ENCODE measurements at regions not wholly inside any gene's neighbourhood (a gene's known extent, or its start where the extent isn't known, plus 50 kb on each side); places are given as distances from the start of the nearest gene placed in this dataset.

DNA sequence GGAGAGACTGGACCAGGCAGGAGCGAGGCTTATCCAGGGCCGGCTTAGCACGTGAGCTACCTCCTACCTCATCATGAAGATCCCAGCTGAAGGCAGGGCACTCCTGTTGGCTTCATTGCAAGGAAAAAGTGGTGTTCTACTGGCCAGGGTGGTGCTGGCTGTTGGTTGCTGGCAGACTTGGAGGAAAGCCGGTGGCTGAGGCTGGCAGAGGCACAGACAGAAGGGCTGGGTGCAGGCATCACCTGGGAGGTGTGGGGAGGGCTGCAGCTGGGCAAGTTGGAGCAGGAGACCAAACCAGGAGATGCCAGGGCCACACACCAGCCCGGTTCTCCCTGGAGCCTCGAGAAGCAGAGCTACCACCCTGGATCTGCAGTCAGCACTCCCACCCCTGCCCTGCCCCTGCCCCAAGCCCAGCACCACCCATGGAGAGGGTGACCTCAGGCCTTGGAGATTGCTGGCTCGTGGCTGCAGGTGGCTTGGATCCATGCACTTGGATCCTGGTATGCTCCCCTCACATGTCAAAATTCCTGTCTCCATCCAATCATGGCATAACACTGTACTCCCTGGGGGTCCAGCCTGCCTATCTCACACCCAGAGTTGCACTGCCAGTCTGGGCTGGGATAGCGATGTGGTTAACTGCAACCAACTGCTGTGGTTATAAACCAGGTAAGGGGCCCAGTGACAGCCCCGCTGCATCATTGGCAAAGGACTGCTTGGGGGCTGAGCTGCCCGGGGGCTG lies 49.7 kb downstream of the GLI2 start:
- DNase-seq (ENCODE audit: low read depth in 1 of 2, low spot score in 1 of 2) = no peak

DNA sequence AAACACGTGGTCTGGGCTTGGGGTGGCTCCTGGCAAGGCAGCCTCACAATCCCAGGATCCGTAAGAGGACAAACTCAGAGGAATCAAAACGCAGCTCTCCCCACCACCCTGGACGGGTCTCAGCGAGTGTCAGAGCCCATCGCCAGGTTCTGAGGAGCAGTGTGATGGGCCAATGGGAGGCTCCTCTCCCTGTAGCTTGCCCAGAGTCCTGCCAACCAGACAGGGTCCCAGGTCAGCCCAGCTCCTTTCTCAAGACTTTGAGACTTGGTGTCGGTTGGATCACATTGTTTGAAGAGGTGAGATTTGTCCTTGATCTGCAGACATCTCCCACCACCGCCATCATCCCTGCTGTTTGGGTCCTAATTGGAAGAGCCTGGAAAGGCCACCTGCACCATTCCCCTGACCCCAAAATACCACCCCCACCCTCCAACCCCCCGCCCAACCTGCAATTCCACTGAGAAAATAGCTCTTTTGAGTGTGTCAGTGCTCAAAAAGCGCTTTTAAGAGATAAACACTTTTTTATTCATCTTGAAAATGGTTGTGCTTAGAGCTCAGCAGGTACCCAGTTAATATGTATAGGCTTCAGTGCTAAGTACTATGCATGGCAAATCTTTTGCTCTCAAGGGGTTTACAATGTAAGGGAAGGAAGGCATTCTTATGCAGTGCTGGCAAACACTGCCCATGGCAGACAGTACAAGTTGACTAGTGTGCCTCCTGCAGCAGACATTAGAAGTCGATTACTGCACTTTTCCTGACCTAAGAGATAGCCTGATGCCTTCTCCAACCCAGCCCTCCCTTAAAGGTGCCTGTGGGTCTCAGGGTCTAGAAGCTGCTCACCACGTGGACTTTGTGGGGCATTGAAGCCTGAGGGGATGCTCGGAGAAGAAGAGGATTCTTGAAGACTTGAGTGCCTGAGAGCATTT lies 50.6 kb downstream of the GLI2 start:
- DNase-seq (ENCODE audit: low read depth in 1 of 2, low spot score in 1 of 2) = no peak

GRCh38 chr2:120787111-120787821 lies 51.6 kb downstream of the GLI2 start:
- no peak for DNase-seq (ENCODE audit: low read depth in 1 of 2, low spot score in 1 of 2)

- DNase-seq (ENCODE audit: low read depth in 1 of 2, low spot score in 1 of 2) = no peak
Observed at GRCh38 chr2:120787822-120788700, 52.4 kb downstream of the GLI2 start.

- no peak for DNase-seq (ENCODE audit: low read depth in 1 of 2, low spot score in 1 of 2)
Observed at GRCh38 chr2:120791243-120791961, 55.7 kb downstream of the GLI2 start.

DNA sequence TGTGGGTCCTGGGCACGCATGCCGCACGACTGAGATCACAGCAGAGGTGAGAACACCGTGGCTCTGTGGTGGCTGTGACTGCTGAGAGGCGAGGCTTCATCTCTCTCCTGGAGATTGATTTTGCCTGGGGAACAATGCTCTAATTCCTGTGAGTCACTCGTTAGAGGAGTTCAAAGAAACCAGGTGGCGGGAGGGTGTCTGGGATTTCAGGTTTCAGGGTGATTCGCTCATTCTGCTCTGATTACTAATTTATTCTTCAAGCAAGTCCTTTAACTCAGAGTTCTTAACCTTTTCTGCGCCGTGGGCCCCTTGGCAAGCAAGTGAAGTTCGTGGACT lies 56.3 kb downstream of the GLI2 start:
- no peak for DNase-seq (ENCODE audit: low read depth in 1 of 2, low spot score in 1 of 2)

GRCh38 chr2:120793682-120794403 lies 58.2 kb downstream of the GLI2 start:
- no peak for DNase-seq (ENCODE audit: low read depth in 1 of 2, low spot score in 1 of 2)

- no peak for DNase-seq (ENCODE audit: low read depth in 1 of 2, low spot score in 1 of 2)
Observed at GRCh38 chr2:120794716-120795115, 59.0 kb downstream of the GLI2 start.

DNA sequence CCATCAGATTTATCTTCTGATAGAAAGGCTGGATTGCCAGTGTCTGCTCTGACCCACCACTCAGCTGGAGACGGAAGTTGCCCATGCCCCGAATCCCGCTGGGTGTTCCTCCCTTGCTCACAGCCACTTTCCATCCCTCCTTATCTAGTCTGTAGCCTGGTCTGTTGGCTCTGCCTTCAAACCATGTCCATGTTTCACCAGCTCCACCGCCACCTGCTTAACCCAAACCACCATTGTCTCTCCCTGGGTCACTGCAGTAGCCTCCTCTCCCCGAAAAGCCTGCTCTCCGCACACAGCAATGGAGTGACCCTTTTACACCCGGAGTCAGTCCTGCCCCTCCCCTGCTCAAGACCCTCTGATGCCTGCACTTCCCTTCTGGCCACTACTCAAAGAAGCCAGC lies 60.4 kb downstream of the GLI2 start:
- DNase-seq (ENCODE audit: low read depth in 1 of 2, low spot score in 1 of 2) = no peak

DNA sequence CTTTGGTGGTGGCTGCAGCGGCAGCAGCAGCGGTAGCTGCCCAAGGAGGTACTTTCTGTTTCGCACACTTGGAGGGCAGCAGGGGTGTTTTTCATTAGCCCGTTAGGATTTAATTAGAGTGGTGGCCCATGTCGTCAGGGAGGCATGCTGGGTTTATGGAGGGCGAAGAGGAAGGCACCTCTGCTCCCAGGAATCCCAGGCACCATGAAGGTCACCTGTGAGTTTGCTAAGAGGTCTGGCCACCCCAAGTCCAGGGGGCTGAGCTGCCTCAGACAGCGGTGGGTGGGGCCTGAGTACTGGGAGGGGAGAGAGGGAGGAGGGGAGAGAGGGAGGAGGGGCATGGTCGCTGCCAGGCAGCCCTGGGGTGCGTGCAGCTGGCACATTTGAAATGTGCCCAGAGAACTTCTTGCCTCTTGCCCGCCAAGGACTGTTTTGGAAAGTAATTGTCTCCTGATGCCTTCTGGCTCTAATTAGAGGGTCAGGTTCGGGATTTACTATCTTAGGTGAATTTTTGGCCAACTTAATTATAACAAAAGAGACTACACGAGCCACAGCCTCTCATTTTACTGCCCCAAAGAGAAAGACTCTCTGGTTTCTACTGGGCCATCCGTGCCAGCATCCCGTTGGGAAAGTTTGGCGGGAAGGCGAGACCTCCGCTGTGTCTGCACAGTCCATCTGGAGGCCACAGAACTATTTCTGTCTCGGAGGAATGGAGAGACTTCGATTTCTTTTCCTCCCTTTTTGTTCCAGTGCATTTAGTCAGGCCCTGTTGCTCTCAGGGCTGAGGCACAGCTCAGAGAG lies 62.0 kb downstream of the GLI2 start:
- DNase-seq (ENCODE audit: low read depth in 1 of 2, low spot score in 1 of 2) = no peak

DNA sequence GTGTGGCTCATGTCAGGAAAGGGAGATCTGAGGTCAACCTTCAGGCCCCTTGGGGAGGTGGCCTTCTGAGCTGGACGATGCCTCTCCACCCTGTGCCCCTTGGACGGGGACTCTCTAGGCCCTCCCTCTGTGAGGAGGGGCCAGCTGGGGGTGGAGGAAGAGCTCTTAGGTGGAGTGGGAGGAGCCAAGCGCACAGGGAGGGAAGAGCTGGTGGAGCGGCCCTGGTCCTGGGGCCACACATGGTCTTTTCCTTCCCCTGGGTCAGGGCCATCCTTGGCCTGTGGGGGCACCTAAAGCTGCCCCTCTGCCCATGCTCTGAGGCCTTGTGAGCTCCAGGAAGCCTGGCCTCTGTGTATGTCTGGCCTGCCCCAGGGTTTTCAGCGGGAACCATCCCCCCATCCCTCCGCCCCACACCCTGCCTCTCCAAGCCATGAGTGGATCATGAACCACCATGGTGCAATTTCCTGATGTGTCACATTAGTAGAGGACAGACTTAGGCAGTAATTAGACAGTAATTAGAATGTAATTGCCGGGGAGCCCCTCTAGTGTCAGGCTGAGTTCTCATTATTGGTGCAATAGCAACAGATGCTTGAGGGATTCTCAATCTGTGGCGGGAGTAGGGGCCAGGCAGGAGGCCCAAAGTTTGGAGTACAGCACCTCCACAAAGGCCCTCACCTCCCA lies 63.0 kb downstream of the GLI2 start:
- DNase-seq (ENCODE audit: low read depth in 1 of 2, low spot score in 1 of 2) = no peak

DNA sequence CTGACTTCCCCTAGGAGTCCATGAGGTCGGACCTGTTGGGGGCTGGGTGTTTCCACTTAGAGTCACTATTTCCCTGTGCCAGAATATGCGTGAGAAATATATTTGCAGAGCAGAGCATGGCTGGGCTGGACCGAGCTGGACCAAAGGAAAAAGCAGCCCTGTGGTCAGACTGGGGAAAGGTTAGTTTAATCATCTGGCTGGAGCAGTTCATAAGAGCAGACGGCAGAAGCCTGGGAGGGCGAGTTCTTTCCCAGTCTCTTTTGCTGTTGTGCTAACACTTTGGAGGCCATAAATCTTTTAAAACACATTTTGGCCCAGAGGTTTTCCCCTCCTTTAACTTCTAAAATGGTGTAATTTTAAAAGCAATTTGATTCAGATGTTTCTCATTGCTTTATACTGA lies 66.5 kb downstream of the GLI2 start:
- DNase-seq (ENCODE audit: low read depth in 1 of 2, low spot score in 1 of 2) = no peak

DNA sequence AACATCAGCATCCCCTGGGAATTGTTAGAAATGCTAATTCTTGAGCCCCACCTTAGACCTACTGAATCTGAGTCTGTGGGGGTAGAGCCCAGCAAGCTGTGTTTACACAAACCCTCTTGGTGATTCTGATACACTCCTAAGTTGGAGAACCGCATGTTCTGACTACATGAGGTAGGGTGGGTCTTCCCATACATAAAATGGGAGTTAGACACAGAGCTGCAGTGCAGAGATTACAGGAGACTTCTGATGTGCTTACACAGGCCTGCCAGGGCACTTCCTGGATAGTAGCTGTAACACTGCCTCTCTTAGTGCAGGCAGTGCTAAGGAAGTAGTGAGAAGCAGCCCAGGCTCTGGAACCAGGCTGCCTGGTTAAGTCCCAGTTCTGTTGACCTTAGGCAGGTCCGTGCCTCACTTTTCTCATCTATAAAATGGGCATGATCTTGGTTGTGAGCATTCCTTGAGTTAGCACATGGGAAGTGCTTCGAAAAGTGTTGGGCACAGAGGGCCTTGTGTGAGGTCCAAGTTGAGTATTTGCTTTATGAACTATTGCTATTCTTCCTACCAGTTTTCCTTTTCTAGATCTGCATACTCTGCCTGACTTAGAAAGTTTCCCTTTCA lies 67.3 kb downstream of the GLI2 start:
- no peak for DNase-seq (ENCODE audit: low read depth in 1 of 2, low spot score in 1 of 2)

DNA sequence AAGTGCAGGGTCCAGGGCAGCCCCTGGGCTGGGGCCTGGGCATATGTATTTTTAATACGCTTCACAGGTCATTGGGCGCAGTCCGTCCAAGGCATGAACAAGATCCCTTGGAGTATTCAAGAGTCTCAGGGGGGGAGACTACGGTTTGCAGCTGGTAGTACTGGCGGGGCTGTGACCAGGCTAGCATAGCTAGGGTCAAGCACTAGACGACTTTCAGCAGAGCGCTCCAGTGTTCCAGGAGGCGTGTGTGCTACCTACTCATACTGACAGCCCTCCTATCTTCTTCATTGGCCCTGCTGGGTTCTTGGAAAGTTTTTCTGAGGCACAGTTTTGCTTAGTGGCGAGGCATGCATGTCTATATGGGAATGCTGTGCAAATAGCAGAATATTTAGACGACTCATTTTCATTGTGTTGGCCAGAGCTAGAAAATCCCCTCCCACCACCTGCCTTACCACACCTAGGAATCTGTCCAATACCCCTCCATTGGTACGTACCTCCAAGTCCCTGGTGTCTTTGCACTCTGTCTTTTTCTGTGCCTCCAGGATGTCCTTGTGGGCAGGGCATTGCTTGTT lies 68.2 kb downstream of the GLI2 start:
- no peak for DNase-seq (ENCODE audit: low read depth in 1 of 2, low spot score in 1 of 2)

- DNase-seq (ENCODE audit: low read depth in 1 of 2, low spot score in 1 of 2) = no peak
Observed at GRCh38 chr2:120804459-120804858, 68.8 kb downstream of the GLI2 start.

GRCh38 chr2:120805011-120805410 lies 69.3 kb downstream of the GLI2 start:
- no peak for DNase-seq (ENCODE audit: low read depth in 1 of 2, low spot score in 1 of 2)

GRCh38 chr2:120805602-120806001 lies 69.9 kb downstream of the GLI2 start:
- DNase-seq (ENCODE audit: low read depth in 1 of 2, low spot score in 1 of 2) = no peak
